ENCODE measurements at regions not wholly inside any gene's neighbourhood (a gene's known extent, or its start where the extent isn't known, plus 50 kb on each side); places are given as distances from the start of the nearest gene placed in this dataset.

DNA sequence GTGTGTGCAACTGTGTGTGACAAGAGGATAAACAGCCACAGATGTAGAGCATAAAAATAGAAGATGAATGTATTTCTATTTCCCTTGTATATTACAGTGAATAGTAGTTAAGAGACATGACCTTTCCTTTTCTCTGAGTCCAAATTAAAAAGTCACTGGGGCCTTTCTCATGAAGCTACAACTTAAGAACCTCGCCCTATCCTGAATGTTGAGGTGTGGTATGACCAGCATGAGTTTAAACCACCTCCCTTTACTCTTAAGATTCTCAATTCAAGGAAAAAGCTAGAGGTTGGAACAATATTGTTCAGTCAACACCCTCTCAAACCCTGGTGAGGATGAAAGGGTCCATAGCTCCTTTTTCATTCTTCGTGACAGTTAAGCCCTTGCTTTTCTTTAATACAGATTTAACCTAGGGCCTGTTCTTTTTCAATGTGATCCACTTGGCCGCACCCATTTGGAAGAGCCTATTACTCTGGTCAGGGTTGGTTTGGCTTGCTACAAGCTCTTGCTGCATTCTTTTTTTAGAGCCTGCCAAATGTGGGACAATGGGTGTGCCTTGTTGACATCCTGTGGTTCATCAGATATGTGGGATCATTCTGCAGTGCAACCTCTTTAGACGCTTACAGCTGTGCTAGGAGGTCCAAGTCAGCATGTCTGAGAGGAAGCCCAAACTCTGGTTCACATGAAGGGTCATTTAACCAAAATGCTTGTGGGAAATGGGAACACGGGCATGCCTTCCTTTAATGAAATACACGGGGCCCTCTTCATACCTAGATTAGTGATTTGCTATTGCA lies 290.0 kb downstream of the HAO1 start (continued):
- TF ChIP-seq, protein P1, sequence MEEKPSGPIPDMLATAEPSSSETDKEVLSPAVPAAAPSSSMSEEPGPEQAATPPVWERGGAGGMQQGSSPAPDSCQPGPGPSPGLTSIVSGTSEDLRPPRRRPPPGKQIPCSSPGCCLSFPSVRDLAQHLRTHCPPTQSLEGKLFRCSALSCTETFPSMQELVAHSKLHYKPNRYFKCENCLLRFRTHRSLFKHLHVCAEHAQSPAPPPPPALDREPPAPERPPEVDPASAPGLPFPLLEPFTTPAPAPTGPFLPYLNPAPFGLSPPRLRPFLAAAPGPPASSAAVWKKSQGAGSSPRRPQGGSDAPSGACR (CRISPR knock-in tag; IDR thresholded peaks at IDR 0.05): no peak
- TF ChIP-seq, protein P2, sequence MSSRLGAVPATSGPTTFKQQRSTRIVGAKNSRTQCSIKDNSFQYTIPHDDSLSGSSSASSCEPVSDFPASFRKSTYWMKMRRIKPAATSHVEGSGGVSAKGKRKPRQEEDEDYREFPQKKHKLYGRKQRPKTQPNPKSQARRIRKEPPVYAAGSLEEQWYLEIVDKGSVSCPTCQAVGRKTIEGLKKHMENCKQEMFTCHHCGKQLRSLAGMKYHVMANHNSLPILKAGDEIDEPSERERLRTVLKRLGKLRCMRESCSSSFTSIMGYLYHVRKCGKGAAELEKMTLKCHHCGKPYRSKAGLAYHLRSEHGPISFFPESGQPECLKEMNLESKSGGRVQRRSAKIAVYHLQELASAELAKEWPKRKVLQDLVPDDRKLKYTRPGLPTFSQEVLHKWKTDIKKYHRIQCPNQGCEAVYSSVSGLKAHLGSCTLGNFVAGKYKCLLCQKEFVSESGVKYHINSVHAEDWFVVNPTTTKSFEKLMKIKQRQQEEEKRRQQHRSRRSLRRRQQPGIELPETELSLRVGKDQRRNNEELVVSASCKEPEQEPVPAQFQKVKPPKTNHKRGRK (CRISPR knock-in tag; IDR thresholded peaks at IDR 0.05): no peak
- no peak for TF ChIP-seq TOE1 (CRISPR knock-in tag; IDR thresholded peaks at IDR 0.05)
- no peak for TF ChIP-seq RCOR2 (CRISPR knock-in tag; IDR thresholded peaks at IDR 0.05)

DNA sequence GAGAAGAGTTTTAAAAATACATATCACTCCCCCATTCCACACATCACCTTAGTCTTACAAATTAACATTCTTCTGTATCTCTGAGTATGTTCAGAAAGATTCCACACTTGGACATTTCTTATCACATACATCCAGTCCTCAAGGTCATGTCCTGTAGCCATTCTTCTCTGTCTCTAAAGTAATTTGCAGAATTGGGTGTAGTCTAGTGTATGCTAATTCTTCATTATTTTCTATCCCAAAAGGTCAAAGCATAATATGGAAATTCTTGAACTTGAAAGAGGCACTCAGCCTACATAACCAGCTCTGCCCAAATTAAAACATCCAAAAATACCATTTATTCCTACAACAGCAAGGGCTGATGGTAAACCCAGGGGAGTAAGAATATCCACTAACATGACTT lies 286.0 kb downstream of the HAO1 start:
- no peak overlapping the region for H3K4me3 ChIP-seq (replicated peaks in 1 of 3; ENCODE audit: insufficient read depth in 1 of 3, low read depth in 2 of 3, low read length in 3 of 3)
- intact Hi-C loops (cut with micrococcal nuclease; ENCODE audit: unreplicated experiment) (no loop called here), in situ Hi-C loops (cut with HindIII; ENCODE audit: extremely low pct_ligation_motif_present, low pct_unique_long_range_greater_than_20kb) (no loop called here)
- CTCF ChIA-PET (ENCODE audit: low intra/inter-chr PET ratio, low total read pairs): no interaction called here
- no peaks in the 10 kb centered on the region for H3K9me3 ChIP-seq (ENCODE audit: low read length)
- no TSS peak for BruUV-seq (replicated peaks)
- H3K36me3 ChIP-seq (replicated peaks in 1 of 2; ENCODE audit: control insufficient read depth in 1 of 2, insufficient read depth in 2 of 2, low read length in 2 of 2): no peaks in the 10 kb centered on the region
- no peaks in the 10 kb centered on the region for H4K20me1 ChIP-seq (ENCODE audit: insufficient read depth, low read length)
- POLR2A ChIA-PET: no interaction called here
- H3K79me2 ChIP-seq (ENCODE audit: insufficient read depth, low read length): no peaks in the 10 kb centered on the region
- H3K27ac ChIP-seq (ENCODE audit: extremely low read length, insufficient read depth, low read length): no peak overlapping the region
- H3K27me3 ChIP-seq (ENCODE audit: control insufficient read depth in 1 of 2, insufficient read depth in 2 of 2, low read length in 2 of 2): no peaks in the 10 kb centered on the region
- H3K4me1 ChIP-seq (ENCODE audit: insufficient read depth, low read length): no peaks in the 10 kb centered on the region
- no peak overlapping the region for H3K9ac ChIP-seq (ENCODE audit: insufficient read depth, low read depth, low read length)
- DNase-seq (ENCODE audit: low spot score) (no peak), FAIRE-seq (no peak), ATAC-seq (no peak)
- no peak overlapping the region for H2AFZ ChIP-seq (ENCODE audit: low read length)
- H3K4me2 ChIP-seq (ENCODE audit: low read depth, low read length): no peak overlapping the region
- TF ChIP-seq, protein P3, sequence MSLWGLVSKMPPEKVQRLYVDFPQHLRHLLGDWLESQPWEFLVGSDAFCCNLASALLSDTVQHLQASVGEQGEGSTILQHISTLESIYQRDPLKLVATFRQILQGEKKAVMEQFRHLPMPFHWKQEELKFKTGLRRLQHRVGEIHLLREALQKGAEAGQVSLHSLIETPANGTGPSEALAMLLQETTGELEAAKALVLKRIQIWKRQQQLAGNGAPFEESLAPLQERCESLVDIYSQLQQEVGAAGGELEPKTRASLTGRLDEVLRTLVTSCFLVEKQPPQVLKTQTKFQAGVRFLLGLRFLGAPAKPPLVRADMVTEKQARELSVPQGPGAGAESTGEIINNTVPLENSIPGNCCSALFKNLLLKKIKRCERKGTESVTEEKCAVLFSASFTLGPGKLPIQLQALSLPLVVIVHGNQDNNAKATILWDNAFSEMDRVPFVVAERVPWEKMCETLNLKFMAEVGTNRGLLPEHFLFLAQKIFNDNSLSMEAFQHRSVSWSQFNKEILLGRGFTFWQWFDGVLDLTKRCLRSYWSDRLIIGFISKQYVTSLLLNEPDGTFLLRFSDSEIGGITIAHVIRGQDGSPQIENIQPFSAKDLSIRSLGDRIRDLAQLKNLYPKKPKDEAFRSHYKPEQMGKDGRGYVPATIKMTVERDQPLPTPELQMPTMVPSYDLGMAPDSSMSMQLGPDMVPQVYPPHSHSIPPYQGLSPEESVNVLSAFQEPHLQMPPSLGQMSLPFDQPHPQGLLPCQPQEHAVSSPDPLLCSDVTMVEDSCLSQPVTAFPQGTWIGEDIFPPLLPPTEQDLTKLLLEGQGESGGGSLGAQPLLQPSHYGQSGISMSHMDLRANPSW (CRISPR knock-in tag; IDR thresholded peaks at IDR 0.05; ENCODE audit: borderline replicate concordance): no peak
- TF ChIP-seq ZNF207 (IDR thresholded peaks at IDR 0.05; ENCODE audit: borderline replicate concordance) (no peak), SALL1 (CRISPR knock-in tag; IDR thresholded peaks at IDR 0.05) (no peak), HOXA7 (CRISPR knock-in tag; IDR thresholded peaks at IDR 0.05) (no peak), ZBTB3 (CRISPR knock-in tag; IDR thresholded peaks at IDR 0.05; ENCODE audit: borderline replicate concordance, low read depth) (no peak), PHF21A (CRISPR knock-in tag; IDR thresholded peaks at IDR 0.05) (no peak)
- TF ChIP-seq, protein P4, sequence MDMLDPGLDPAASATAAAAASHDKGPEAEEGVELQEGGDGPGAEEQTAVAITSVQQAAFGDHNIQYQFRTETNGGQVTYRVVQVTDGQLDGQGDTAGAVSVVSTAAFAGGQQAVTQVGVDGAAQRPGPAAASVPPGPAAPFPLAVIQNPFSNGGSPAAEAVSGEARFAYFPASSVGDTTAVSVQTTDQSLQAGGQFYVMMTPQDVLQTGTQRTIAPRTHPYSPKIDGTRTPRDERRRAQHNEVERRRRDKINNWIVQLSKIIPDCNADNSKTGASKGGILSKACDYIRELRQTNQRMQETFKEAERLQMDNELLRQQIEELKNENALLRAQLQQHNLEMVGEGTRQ (IDR thresholded peaks at IDR 0.05; ENCODE audit: low read depth, low read length): no peak
- TF ChIP-seq, protein P4 (CRISPR knock-in tag; IDR thresholded peaks at IDR 0.05; ENCODE audit: borderline replicate concordance): no peak
